Ovary (tissue), 3 donors: ENCODE measurements at regions not wholly inside any gene's neighbourhood (a gene's known extent, or its start where the extent isn't known, plus 50 kb on each side); places are given as distances from the start of the nearest gene placed in this dataset.

Experiments used
- POLR2A ChIP-seq: fragments of 450-650 bp; IDR thresholded peaks from one replicate; pipeline ENCODE4 v1.6.1; 2017; ENCODE audit warnings: antibody characterized with exemption, mild to moderate bottlenecking, moderate library complexity
- TF ChIP-seq, protein P1 (sequence below), 3 donors: fragments of 450-650 bp in 2 of 3; fragments of 200-600 bp in 1 of 3; IDR thresholded peaks; one replicate each; pipeline versions ENCODE4 v1.5.1 to v1.8.0; 2016 to 2022; ENCODE audit warnings: antibody characterized with exemption in 3 of 3, mild to moderate bottlenecking in 1 of 3
- donor health status: DM: no; HTN: no; CAD: no.

DNA sequence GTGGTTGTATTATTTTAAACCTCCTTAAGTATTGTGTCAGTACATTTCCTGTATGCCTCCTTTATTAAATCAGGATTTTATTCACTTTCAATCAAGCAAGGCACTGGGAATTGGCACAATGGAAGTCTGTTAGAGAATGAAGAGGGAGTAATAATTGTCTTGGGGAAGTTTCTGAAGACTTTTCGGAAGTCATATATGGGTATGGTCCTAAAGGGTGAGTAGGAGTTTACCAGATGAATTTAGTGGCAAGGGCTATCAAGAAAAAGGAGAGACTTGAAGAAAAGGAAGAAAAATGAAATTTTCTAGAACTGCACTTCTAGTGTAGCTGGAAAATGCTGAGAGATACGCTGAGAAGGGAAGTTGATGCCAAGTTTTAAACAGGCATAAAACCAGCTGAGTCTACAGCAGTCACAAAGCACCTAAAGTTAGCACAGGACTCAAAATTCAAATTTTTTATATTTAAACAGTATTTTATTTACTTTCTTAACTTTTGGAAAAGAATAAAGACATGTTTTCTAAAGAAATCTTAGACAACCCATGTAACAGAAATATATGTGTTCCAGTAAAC lies 184.9 kb downstream of the SMC2 start:
- TF ChIP-seq POLR2A: no peak
- TF ChIP-seq, protein P1, sequence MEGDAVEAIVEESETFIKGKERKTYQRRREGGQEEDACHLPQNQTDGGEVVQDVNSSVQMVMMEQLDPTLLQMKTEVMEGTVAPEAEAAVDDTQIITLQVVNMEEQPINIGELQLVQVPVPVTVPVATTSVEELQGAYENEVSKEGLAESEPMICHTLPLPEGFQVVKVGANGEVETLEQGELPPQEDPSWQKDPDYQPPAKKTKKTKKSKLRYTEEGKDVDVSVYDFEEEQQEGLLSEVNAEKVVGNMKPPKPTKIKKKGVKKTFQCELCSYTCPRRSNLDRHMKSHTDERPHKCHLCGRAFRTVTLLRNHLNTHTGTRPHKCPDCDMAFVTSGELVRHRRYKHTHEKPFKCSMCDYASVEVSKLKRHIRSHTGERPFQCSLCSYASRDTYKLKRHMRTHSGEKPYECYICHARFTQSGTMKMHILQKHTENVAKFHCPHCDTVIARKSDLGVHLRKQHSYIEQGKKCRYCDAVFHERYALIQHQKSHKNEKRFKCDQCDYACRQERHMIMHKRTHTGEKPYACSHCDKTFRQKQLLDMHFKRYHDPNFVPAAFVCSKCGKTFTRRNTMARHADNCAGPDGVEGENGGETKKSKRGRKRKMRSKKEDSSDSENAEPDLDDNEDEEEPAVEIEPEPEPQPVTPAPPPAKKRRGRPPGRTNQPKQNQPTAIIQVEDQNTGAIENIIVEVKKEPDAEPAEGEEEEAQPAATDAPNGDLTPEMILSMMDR (IDR thresholded peaks at IDR 0.05): no peak
